Body of pancreas (tissue), 4 donors: ENCODE measurements at regions not wholly inside any gene's neighbourhood (a gene's known extent, or its start where the extent isn't known, plus 50 kb on each side); places are given as distances from the start of the nearest gene placed in this dataset.

Experiments used
- CTCF ChIP-seq, 7 experiments: fragments of 450-650 bp in 4 of 7; fragments of 200-600 bp in 3 of 7; sonication (generic) in 3 of 7; IDR thresholded peaks; one replicate each; pipeline ENCODE4 v1.5.1; 2016 to 2019; ENCODE audit warnings: antibody characterized with exemption in 7 of 7
- POLR2A ChIP-seq, 3 donors: fragments of 450-650 bp; IDR thresholded peaks; one replicate each; pipeline ENCODE4 v1.6.1; 2016; ENCODE audit warnings: antibody characterized with exemption in 3 of 3, mild to moderate bottlenecking in 2 of 3

DNA sequence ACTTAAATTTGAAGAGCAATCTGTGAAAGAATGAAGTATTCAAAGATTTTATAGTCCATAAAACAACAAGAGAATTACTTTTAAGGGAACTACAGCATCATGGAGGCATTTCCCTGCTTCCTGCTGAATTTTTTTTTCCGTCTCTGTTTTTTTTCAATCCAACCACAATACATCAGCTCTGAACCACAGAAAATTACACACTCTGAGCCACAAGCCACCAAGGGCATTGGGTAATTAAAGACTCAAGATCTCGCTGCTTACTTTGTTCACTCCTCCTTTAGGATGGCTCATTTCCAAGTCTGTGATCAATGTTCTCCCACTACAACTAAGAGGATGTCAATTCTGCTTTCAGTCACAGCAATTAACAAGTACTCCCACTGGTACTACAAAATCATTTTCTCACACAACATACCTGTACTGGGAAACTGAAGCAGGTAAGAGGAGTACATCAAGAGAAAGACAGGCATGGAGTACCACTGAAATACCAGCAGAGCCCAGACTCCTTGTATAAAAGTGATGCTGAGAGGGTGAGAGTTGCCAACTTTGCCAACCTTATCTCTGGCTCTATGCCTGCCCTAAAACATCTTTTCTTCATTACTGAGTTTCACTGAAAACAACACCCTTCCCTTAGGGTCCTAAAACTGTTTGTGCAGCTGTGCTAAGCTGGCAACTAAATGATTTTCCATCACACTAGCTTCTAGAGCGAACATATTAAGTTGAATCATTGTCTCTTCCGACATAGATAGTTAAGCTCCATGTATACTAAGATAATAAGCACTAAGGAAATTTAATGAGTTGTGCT, 105.8 kb upstream of the MAGEB18 start:
- TF ChIP-seq POLR2A (IDR thresholded peaks at IDR 0.05) (no peak), CTCF (IDR thresholded peaks at IDR 0.05) (no peak)
